Neural progenitor cell (in vitro differentiated cells): ENCODE measurements at regions not wholly inside any gene's neighbourhood (a gene's known extent, or its start where the extent isn't known, plus 50 kb on each side); places are given as distances from the start of the nearest gene placed in this dataset.
"Not testable (repeated sequence)": the region's sequence is repeated elsewhere in the genome, so short reads cannot be mapped to it uniquely, and the experiment has no call there.

Source experiments
- DNase-seq: peaks from one replicate; pipeline ENCODE4 v3.0.0-alpha.2; 2016; ENCODE audit warnings: low spot score
- H2AFZ ChIP-seq: fragments of 200-600 bp; sonication (generic); replicated peaks from 2 replicates; pipeline ENCODE4 v1.6.1; 2016; ENCODE audit warnings: antibody characterized with exemption
- H3F3A ChIP-seq: fragments of 200-600 bp; sonication (generic); 2 replicates; pipeline ENCODE4 v1.6.1; 2016; ENCODE audit warnings: antibody characterized with exemption, low read depth
- H3K27ac ChIP-seq: fragments of 200-600 bp; sonication (generic); 2 replicates; pipeline ENCODE4 v1.5.1; 2016; ENCODE audit warnings: mild to moderate bottlenecking
- H3K27me3 ChIP-seq: fragments of 200-600 bp; sonication (generic); 2 replicates; pipeline ENCODE4 v1.6.1; 2016; ENCODE audit warnings: mild to moderate bottlenecking, moderate library complexity
- H3K36me3 ChIP-seq: fragments of 200-600 bp; sonication (generic); 2 replicates; pipeline ENCODE4 v1.5.1; 2016
- H3K4me1 ChIP-seq: fragments of 200-600 bp; sonication (generic); 2 replicates; pipeline ENCODE4 v1.6.1; 2016; ENCODE audit warnings: mixed run types
- H3K4me2 ChIP-seq: fragments of 200-600 bp; sonication (generic); 2 replicates; pipeline ENCODE4 v1.6.1; 2016
- H3K4me3 ChIP-seq: fragments of 200-600 bp; sonication (generic); 2 replicates; pipeline ENCODE4 v1.5.1; 2016
- H3K79me2 ChIP-seq: fragments of 200-600 bp; sonication (generic); 2 replicates; pipeline ENCODE4 v1.6.1; 2016; ENCODE audit warnings: low read depth
- H3K9ac ChIP-seq: fragments of 200-600 bp; sonication (generic); 2 replicates; pipeline ENCODE4 v1.6.1; 2016
- H3K9me3 ChIP-seq: fragments of 200-600 bp; sonication (generic); 2 replicates; pipeline ENCODE4 v1.5.1; 2016; ENCODE audit warnings: low read depth
- H4K20me1 ChIP-seq: fragments of 200-600 bp; sonication (generic); 2 replicates; pipeline ENCODE4 v1.6.1; 2016; ENCODE audit warnings: low read depth
- H3K27ac Mint-ChIP-seq: 3 replicates; pipeline ENCODE4 v1.8.0; 2021; ENCODE audit warnings: mixed read lengths
- H3K27me3 Mint-ChIP-seq: 2 replicates; pipeline ENCODE4 v1.8.0; 2022; ENCODE audit warnings: low read depth, mild to moderate bottlenecking, inconsistent platforms, moderate library complexity, mixed read lengths; ENCODE audit not compliant: insufficient read depth
- H3K36me3 Mint-ChIP-seq: 3 replicates; pipeline ENCODE4 v1.8.0; 2021; ENCODE audit warnings: mixed read lengths
- H3K4me1 Mint-ChIP-seq: 3 replicates; pipeline ENCODE4 v1.8.0; 2021; ENCODE audit warnings: mixed read lengths
- H3K4me3 Mint-ChIP-seq: 3 replicates; pipeline ENCODE4 v1.8.0; 2021; ENCODE audit warnings: mild to moderate bottlenecking, moderate library complexity, mixed read lengths
- H3K9me3 Mint-ChIP-seq: 3 replicates; pipeline ENCODE4 v1.8.0; 2020; ENCODE audit warnings: mixed read lengths
- EZH2 ChIP-seq: fragments of 200-600 bp; sonication (generic); IDR thresholded peaks from 2 replicates; pipeline ENCODE4 v1.6.1; 2017; ENCODE audit warnings: antibody characterized with exemption, mild to moderate bottlenecking, moderate library complexity
- EZH2phosphoT487 ChIP-seq: fragments of 200-600 bp; sonication (generic); IDR thresholded peaks from 2 replicates; pipeline ENCODE4 v1.6.1; 2017; ENCODE audit warnings: antibody characterized with exemption
- TF ChIP-seq, protein P1 (sequence below): fragments of 200-600 bp; sonication (generic); IDR thresholded peaks from 2 replicates; pipeline ENCODE4 v1.5.1; 2017; ENCODE audit warnings: antibody characterized with exemption, mild to moderate bottlenecking

- no peak overlapping the region for H3K4me3 Mint-ChIP-seq
- Histone ChIP-seq H2AFZ (no peak overlapping the region), H3K9ac (no peak overlapping the region), H3K36me3 (no peaks in the 10 kb centered on the region), H4K20me1 (no peaks in the 10 kb centered on the region), H3K4me1 (no peaks in the 10 kb centered on the region), H3K27me3 (no peaks in the 10 kb centered on the region), H3K27ac (no peak overlapping the region), H3K9me3 (peaks cover 12% of the 10 kb centered on the region), H3K79me2 (no peaks in the 10 kb centered on the region), H3F3A (no peaks in the 10 kb centered on the region), H3K4me2 (no peak overlapping the region), H3K4me3 (no peak overlapping the region)
- H3K27ac Mint-ChIP-seq: no peak overlapping the region
- TF ChIP-seq, protein P1, sequence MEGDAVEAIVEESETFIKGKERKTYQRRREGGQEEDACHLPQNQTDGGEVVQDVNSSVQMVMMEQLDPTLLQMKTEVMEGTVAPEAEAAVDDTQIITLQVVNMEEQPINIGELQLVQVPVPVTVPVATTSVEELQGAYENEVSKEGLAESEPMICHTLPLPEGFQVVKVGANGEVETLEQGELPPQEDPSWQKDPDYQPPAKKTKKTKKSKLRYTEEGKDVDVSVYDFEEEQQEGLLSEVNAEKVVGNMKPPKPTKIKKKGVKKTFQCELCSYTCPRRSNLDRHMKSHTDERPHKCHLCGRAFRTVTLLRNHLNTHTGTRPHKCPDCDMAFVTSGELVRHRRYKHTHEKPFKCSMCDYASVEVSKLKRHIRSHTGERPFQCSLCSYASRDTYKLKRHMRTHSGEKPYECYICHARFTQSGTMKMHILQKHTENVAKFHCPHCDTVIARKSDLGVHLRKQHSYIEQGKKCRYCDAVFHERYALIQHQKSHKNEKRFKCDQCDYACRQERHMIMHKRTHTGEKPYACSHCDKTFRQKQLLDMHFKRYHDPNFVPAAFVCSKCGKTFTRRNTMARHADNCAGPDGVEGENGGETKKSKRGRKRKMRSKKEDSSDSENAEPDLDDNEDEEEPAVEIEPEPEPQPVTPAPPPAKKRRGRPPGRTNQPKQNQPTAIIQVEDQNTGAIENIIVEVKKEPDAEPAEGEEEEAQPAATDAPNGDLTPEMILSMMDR: no peak
- no peak for TF ChIP-seq EZH2phosphoT487
- peaks cover 6% of the 10 kb centered on the region for H3K9me3 Mint-ChIP-seq
- no peak for DNase-seq
- H3K4me1 Mint-ChIP-seq: no peaks in the 10 kb centered on the region
- no peaks in the 10 kb centered on the region for H3K27me3 Mint-ChIP-seq
- peaks cover 8% of the 10 kb centered on the region for H3K36me3 Mint-ChIP-seq
Measured at GRCh38 chrX:74195605-74196004, 108.4 kb upstream of the ZCCHC13 start.

- H3K27me3 Mint-ChIP-seq: no peaks in the 10 kb centered on the region
- Histone ChIP-seq H3K36me3 (no peaks in the 10 kb centered on the region), H3K4me1 (no peaks in the 10 kb centered on the region), H3K27ac (no peak overlapping the region), H2AFZ (no peak overlapping the region), H3K79me2 (no peaks in the 10 kb centered on the region), H3F3A (no peaks in the 10 kb centered on the region), H3K9ac (no peak overlapping the region), H3K4me3 (no peak overlapping the region), H3K4me2 (no peak overlapping the region), H4K20me1 (no peaks in the 10 kb centered on the region), H3K27me3 (no peaks in the 10 kb centered on the region), H3K9me3 (peaks cover 12% of the 10 kb centered on the region)
- DNase-seq: no peak
- H3K4me1 Mint-ChIP-seq: no peaks in the 10 kb centered on the region
- no peak overlapping the region for H3K27ac Mint-ChIP-seq
- H3K9me3 Mint-ChIP-seq: peaks cover 6% of the 10 kb centered on the region
- H3K4me3 Mint-ChIP-seq: no peak overlapping the region
- H3K36me3 Mint-ChIP-seq: peaks cover 7% of the 10 kb centered on the region
- TF ChIP-seq, protein P1: no peak
- TF ChIP-seq EZH2phosphoT487 (no peak), EZH2 (no peak)
Measured at GRCh38 chrX:74195120-74195519, 108.9 kb upstream of the ZCCHC13 start.

- H3K27ac Mint-ChIP-seq: no peak overlapping the region
Measured at GRCh38 chrX:74187211-74187610, 116.8 kb upstream of the ZCCHC13 start.

DNA sequence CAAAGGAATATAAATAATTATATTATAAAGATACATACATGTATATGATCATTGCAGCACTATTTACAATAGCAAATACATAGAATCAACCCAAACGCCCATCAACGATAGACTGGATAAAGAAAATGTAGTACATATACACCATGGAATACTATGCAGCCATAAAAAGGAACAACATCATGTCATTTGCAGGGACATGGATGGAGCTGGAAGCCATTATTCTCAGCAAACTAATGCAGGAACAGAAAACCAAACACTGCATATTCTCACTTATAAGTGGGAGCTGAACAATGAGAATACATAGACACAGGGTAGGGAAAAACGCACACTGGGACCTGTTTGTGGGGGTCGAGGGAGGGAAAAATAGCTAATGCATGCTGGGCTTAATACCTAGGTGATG lies 120.9 kb upstream of the ZCCHC13 start:
- not testable (repeated sequence) for H3F3A ChIP-seq, H3K9me3 ChIP-seq, H3K9ac ChIP-seq, H3K4me3 ChIP-seq, H2AFZ ChIP-seq, H3K27me3 ChIP-seq, H3K27me3 Mint-ChIP-seq, H3K36me3 ChIP-seq, H3K36me3 Mint-ChIP-seq, H3K27ac Mint-ChIP-seq, H3K4me2 ChIP-seq, H4K20me1 ChIP-seq, H3K79me2 ChIP-seq, H3K4me3 Mint-ChIP-seq, H3K27ac ChIP-seq, DNase-seq, H3K4me1 ChIP-seq, H3K9me3 Mint-ChIP-seq
- peaks cover 15% of the 10 kb centered on the region for H3K4me1 Mint-ChIP-seq

More at GRCh38 chrX:74187211-74187610, 116.8 kb upstream of the ZCCHC13 start:
- DNase-seq: no peak
- Mint-ChIP-seq H3K4me1 (no peaks in the 10 kb centered on the region), H3K27me3 (peaks cover 3% of the 10 kb centered on the region), H3K4me3 (no peak overlapping the region), H3K9me3 (no peaks in the 10 kb centered on the region), H3K36me3 (no peaks in the 10 kb centered on the region)
- no peak overlapping the region for H3K4me3 ChIP-seq
- no peaks in the 10 kb centered on the region for H3F3A ChIP-seq
- H3K9me3 ChIP-seq: no peaks in the 10 kb centered on the region
- H3K27ac ChIP-seq: no peak overlapping the region
- H4K20me1 ChIP-seq: no peaks in the 10 kb centered on the region
- H3K79me2 ChIP-seq: no peaks in the 10 kb centered on the region
- H3K4me2 ChIP-seq: no peak overlapping the region
- no peaks in the 10 kb centered on the region for H3K36me3 ChIP-seq
- no peaks in the 10 kb centered on the region for H3K27me3 ChIP-seq
- TF ChIP-seq, protein P1: no peak
- TF ChIP-seq EZH2: no peak
- no peak for TF ChIP-seq EZH2phosphoT487
- H3K9ac ChIP-seq: no peak overlapping the region
- no peak overlapping the region for H2AFZ ChIP-seq
- H3K4me1 ChIP-seq: no peaks in the 10 kb centered on the region

DNA sequence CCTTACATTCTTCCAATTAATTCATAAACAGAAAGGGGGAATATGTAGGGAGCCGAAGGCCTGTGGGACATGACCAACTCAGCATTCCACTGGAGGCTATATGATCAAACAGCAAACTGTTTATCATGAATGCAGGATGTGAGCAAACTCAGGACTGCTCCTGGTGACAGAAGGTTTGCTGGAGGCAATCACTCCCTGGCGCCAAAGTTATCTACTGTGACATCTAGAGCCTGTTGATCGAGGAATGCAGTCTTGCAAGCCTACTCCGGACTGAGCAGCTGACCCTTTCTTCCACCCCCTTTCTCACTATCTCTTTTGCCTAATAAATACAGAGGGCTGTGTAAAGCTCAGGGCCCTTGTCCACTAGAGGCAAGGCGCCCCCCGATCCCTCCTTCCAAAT lies 122.0 kb upstream of the ZCCHC13 start:
- H2AFZ ChIP-seq, H3K9me3 ChIP-seq, H3K4me3 Mint-ChIP-seq, H3K79me2 ChIP-seq, H3K4me2 ChIP-seq, H3K27ac ChIP-seq, H3K27me3 ChIP-seq, H3K4me3 ChIP-seq, DNase-seq, H4K20me1 ChIP-seq, H3K36me3 ChIP-seq, H3K4me1 ChIP-seq, H3K36me3 Mint-ChIP-seq, H3K9ac ChIP-seq, H3K9me3 Mint-ChIP-seq, H3K27me3 Mint-ChIP-seq, H3K27ac Mint-ChIP-seq, H3F3A ChIP-seq: not testable (repeated sequence)
- H3K4me1 Mint-ChIP-seq: peaks cover 16% of the 10 kb centered on the region
